Vagina (tissue), 2 donors: ENCODE measurements at regions not wholly inside any gene's neighbourhood (a gene's known extent, or its start where the extent isn't known, plus 50 kb on each side); places are given as distances from the start of the nearest gene placed in this dataset.
A peak's percentile ranks its signal among the peaks of the same experiment; 100 is the strongest.

Experiments
- DNase-seq, 2 donors: peaks; one replicate each; pipeline ENCODE4 v3.0.0-alpha.2; 2017; ENCODE audit errors: extremely low spot score in 2 of 2
- H3K27ac ChIP-seq: fragments of 200-600 bp; sonication (generic); one replicate; pipeline ENCODE4 v1.5.1; 2019
- H3K27me3 ChIP-seq: fragments of 200-600 bp; sonication (generic); one replicate; pipeline ENCODE4 v1.5.1; 2019
- H3K36me3 ChIP-seq, 2 donors: fragments of 200-600 bp; sonication (generic); one replicate each; pipeline ENCODE4 v1.5.1; 2017 to 2019
- H3K4me1 ChIP-seq: fragments of 200-600 bp; sonication (generic); one replicate; pipeline ENCODE4 v1.5.1; 2019
- H3K4me3 ChIP-seq, 2 donors: fragments of 200-600 bp; sonication (generic); 1 replicate in 1 of 2; 2 replicates in 1 of 2; pipeline ENCODE4 v1.5.1; 2016 to 2019
- H3K9me3 ChIP-seq: fragments of 200-600 bp; sonication (generic); one replicate; pipeline ENCODE4 v1.5.1; 2019
- POLR2A ChIP-seq, 2 donors: fragments of 450-650 bp; IDR thresholded peaks; one replicate each; pipeline ENCODE4 v1.6.1; 2017; ENCODE audit warnings: antibody characterized with exemption in 2 of 2, mild to moderate bottlenecking in 2 of 2, moderate library complexity in 2 of 2
- POLR2AphosphoS5 ChIP-seq, 2 donors: sonication (generic); formaldehyde crosslinking; IDR thresholded peaks; one replicate each; pipeline ENCODE4 v1.9.0; 2017; ENCODE audit warnings: antibody characterized with exemption in 2 of 2, mild to moderate bottlenecking in 2 of 2, low read depth in 1 of 2; ENCODE audit not compliant: insufficient read depth in 1 of 2
- intact Hi-C: fragments of 100-400 bp; cut with DNase I; formaldehyde crosslinking; loops from one replicate; pipeline ENCODE4 v1.15.1; 2023
- TF ChIP-seq, protein P1 (sequence below), 3 experiments: fragments of 450-650 bp in 2 of 3; fragments of 200-600 bp in 1 of 3; sonication (generic) in 1 of 3; IDR thresholded peaks; one replicate each; pipeline ENCODE4 v1.5.1; 2017 to 2019; ENCODE audit warnings: antibody characterized with exemption in 3 of 3, mild to moderate bottlenecking in 2 of 3, moderate library complexity in 2 of 3

DNA sequence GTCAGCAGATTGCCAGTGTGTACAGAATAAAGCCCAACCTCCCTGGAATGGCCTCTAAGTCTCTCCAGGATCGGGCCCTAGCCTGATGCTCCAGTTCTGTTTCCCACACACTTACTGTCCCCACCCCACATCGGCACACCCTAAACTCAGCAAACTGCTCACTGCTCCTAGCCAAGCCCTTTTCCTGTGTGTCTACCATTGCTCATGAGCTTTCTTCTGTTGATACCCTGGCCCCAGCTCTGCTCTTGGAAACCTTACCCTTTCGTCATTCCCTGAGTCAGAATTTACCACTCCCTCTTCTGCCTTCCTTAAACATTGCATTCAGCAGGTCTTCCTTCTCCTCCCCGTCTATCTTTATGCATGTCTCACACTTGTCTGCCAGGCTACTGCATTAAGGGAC lies 158.9 kb downstream of the TMX1 start:
- no peaks in the 10 kb centered on the region for H3K9me3 ChIP-seq
- H3K27ac ChIP-seq = no peak overlapping the region
- TF ChIP-seq POLR2A (IDR thresholded peaks at IDR 0.05) (no peak), POLR2AphosphoS5 (IDR thresholded peaks at IDR 0.05; ENCODE audit: insufficient read depth in 1 of 2, low read depth in 1 of 2) (peak in 1 of 2 donors; percentile 64)
- TF ChIP-seq, protein P1, sequence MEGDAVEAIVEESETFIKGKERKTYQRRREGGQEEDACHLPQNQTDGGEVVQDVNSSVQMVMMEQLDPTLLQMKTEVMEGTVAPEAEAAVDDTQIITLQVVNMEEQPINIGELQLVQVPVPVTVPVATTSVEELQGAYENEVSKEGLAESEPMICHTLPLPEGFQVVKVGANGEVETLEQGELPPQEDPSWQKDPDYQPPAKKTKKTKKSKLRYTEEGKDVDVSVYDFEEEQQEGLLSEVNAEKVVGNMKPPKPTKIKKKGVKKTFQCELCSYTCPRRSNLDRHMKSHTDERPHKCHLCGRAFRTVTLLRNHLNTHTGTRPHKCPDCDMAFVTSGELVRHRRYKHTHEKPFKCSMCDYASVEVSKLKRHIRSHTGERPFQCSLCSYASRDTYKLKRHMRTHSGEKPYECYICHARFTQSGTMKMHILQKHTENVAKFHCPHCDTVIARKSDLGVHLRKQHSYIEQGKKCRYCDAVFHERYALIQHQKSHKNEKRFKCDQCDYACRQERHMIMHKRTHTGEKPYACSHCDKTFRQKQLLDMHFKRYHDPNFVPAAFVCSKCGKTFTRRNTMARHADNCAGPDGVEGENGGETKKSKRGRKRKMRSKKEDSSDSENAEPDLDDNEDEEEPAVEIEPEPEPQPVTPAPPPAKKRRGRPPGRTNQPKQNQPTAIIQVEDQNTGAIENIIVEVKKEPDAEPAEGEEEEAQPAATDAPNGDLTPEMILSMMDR (IDR thresholded peaks at IDR 0.05) = no peak
- intact Hi-C loops = no loop called here
- H3K27me3 ChIP-seq = no peaks in the 10 kb centered on the region
- peaks cover 34% of the 10 kb centered on the region for H3K4me1 ChIP-seq
- peak in 1 of 2 donors; percentile 70 for DNase-seq
- no peak overlapping the region for H3K4me3 ChIP-seq
- H3K36me3 ChIP-seq = no peaks in the 10 kb centered on the region

DNA sequence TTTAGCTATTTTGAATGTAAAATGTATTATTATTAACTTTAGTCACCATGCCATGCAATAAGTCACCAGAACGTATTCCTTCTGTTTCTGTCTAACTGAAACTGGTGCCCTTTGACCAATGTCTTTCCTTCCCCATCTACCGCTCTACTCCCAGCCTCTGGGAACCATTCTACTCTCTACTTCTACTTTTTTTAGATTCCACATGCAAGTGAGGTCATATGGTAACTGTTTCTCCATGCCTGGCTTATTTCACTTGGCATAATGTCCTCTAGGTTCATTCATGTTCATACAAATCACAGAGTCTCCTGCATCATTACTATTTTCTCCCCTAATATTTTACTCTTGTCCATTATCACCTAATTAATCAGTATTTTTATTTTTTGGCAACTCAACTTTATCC lies 160.1 kb downstream of the TMX1 start:
- Histone ChIP-seq H3K27ac (no peak overlapping the region), H3K36me3 (no peaks in the 10 kb centered on the region), H3K9me3 (no peaks in the 10 kb centered on the region), H3K4me3 (no peak overlapping the region), H3K4me1 (peaks cover 21% of the 10 kb centered on the region), H3K27me3 (no peaks in the 10 kb centered on the region)
- intact Hi-C loops = no loop called here
- no peak for DNase-seq
- TF ChIP-seq, protein P1 (IDR thresholded peaks at IDR 0.05) = no peak
- TF ChIP-seq POLR2AphosphoS5 (IDR thresholded peaks at IDR 0.05; ENCODE audit: insufficient read depth in 1 of 2, low read depth in 1 of 2) (no peak), POLR2A (IDR thresholded peaks at IDR 0.05) (no peak)

DNA sequence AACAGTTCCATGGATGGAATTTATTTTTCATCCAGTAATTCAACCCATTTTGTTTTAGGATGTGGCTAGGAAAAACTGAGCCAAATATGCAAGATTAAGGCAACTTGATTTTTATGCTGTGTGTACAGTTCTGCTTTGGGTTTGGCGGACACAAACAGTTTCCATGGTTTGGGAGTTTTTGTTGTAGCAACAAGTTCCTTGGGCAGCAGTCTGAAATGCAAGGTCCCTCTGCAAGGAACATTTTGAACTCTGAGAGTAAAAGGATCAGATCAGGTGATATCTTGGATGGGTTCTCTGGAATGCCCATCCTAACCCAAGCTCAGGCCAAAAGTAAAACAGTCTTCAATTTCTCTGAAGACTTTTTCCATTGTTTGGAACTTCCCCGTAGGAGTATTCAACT lies 161.2 kb downstream of the TMX1 start:
- Histone ChIP-seq H3K4me1 (peaks cover 10% of the 10 kb centered on the region), H3K4me3 (no peak overlapping the region), H3K27ac (no peak overlapping the region), H3K9me3 (no peaks in the 10 kb centered on the region), H3K27me3 (no peaks in the 10 kb centered on the region), H3K36me3 (no peaks in the 10 kb centered on the region)
- DNase-seq = no peak
- no peak for TF ChIP-seq POLR2A (IDR thresholded peaks at IDR 0.05)
- intact Hi-C loops = no loop called here

DNA sequence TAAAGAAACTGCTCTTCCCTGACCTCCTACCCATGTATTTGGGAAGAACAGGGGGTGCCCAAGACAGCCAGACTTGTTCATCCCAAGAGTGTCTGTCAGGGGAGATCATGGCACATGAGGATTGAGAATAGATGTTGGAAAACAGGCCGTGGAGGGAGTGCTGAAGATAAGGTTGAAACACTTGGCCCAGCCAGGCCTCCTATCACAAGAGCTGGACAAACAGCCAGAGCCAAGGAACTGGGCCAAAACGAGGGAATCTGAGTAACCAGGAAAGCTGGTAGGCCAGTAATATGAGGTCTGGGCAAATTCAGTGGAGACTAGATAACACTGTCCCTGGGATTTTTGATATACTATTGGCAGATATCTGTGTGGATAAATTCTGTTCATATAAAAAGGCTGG lies 161.7 kb downstream of the TMX1 start:
- intact Hi-C loops = no loop called here
- TF ChIP-seq POLR2AphosphoS5 (IDR thresholded peaks at IDR 0.05; ENCODE audit: insufficient read depth in 1 of 2, low read depth in 1 of 2) (no peak), POLR2A (IDR thresholded peaks at IDR 0.05) (no peak)
- TF ChIP-seq, protein P1 (IDR thresholded peaks at IDR 0.05) = no peak
- Histone ChIP-seq H3K27me3 (no peaks in the 10 kb centered on the region), H3K9me3 (no peaks in the 10 kb centered on the region), H3K4me1 (peaks cover 5% of the 10 kb centered on the region), H3K36me3 (no peaks in the 10 kb centered on the region), H3K27ac (no peak overlapping the region), H3K4me3 (no peak overlapping the region)
- DNase-seq = no peak

DNA sequence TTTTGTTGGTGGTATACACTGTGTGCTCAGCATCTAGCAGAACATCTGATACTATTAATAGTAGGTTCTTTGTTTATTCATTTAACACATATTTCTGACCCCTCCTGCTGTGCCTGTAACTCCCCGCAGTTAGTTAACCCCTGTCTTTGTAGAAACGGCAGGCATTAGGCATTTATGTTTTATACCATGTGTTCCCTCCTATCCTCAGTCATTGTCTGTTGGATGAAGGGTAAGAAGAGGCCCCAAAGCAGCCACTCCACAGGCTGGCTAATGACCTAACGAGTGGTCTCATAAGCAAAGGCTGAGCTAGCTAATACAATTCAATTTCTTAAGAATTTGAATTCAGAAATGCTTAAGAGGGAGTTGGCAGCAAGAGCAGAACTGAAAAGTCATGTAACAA lies 170.8 kb downstream of the TMX1 start:
- Histone ChIP-seq H3K4me3 (no peak overlapping the region), H3K27me3 (no peaks in the 10 kb centered on the region), H3K4me1 (no peaks in the 10 kb centered on the region), H3K36me3 (no peaks in the 10 kb centered on the region), H3K27ac (no peak overlapping the region), H3K9me3 (no peaks in the 10 kb centered on the region)
- DNase-seq = no peak
- TF ChIP-seq, protein P1 (IDR thresholded peaks at IDR 0.05) = no peak
- no peak for TF ChIP-seq POLR2AphosphoS5 (IDR thresholded peaks at IDR 0.05; ENCODE audit: insufficient read depth in 1 of 2, low read depth in 1 of 2)
- no peak for TF ChIP-seq POLR2A (IDR thresholded peaks at IDR 0.05)
- intact Hi-C loops = no loop called here

DNA sequence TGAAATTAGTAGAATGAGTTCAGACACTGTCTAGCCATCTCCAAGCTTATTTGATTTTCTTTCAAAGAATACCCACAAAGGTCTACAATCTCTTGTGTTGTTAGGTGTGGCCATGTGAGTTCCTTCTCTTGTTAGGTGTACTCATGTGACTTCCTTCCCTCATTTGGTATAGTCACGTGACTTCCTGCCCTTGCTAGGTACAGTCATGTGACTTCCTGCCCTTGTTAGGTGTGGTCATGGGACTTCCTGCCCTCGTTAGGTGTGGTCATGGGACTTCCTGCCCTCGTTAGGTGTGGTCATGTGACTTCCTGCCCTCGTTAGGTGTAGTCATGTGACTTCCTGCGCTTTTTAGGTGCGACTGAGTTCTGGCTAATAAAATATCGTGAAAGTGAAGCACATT lies 179.6 kb downstream of the TMX1 start:
- no peak for DNase-seq
- Histone ChIP-seq H3K9me3 (no peaks in the 10 kb centered on the region), H3K4me1 (peaks cover 6% of the 10 kb centered on the region), H3K4me3 (no peak overlapping the region), H3K27ac (no peak overlapping the region), H3K27me3 (no peaks in the 10 kb centered on the region), H3K36me3 (no peaks in the 10 kb centered on the region)
- intact Hi-C loops = no loop called here
- TF ChIP-seq POLR2AphosphoS5 (IDR thresholded peaks at IDR 0.05; ENCODE audit: insufficient read depth in 1 of 2, low read depth in 1 of 2) (no peak), POLR2A (IDR thresholded peaks at IDR 0.05) (no peak)
- TF ChIP-seq, protein P1 (IDR thresholded peaks at IDR 0.05) = no peak
